Fibroblast of the aortic adventitia (primary cell): ENCODE measurements at regions not wholly inside any gene's neighbourhood (a gene's known extent, or its start where the extent isn't known, plus 50 kb on each side); places are given as distances from the start of the nearest gene placed in this dataset.

Experiments used
- DNase-seq: peaks from one replicate; pipeline ENCODE4 v3.0.0-alpha.2; 2010; ENCODE audit warnings: low read depth
- H3K4me3 ChIP-seq: 2 replicates; pipeline ENCODE4 v1.5.1; 2011; ENCODE audit warnings: low read depth, mild to moderate bottlenecking, control low read depth, low read length, moderate library complexity
- CTCF ChIP-seq: IDR thresholded peaks from 2 replicates; pipeline ENCODE4 v1.5.1; 2011; ENCODE audit warnings: mild to moderate bottlenecking, low read length, control low read depth, inconsistent platforms; ENCODE audit not compliant: insufficient read depth

- no peak for TF ChIP-seq CTCF
These were observed 1370.1 kb upstream of the RAG2 start for GRCh38 chr11:37968148-37968547.

GRCh38 chr11:37967635-37968034, 1369.6 kb upstream of the RAG2 start:
- no peak overlapping the region for H3K4me3 ChIP-seq
- no peak for DNase-seq
- no peak for TF ChIP-seq CTCF

More at GRCh38 chr11:37968148-37968547, 1370.1 kb upstream of the RAG2 start:
- no peak overlapping the region for H3K4me3 ChIP-seq
- no peak for DNase-seq

- DNase-seq: no peak
- no peak overlapping the region for H3K4me3 ChIP-seq
- TF ChIP-seq CTCF: no peak
These were observed 1365.4 kb upstream of the RAG2 start for GRCh38 chr11:37963440-37963839.

GRCh38 chr11:37957717-37958116, 1359.7 kb upstream of the RAG2 start:
- H3K4me3 ChIP-seq: no peak overlapping the region
- no peak for TF ChIP-seq CTCF
- DNase-seq: no peak

GRCh38 chr11:37951996-37952395, 1354.0 kb upstream of the RAG2 start:
- DNase-seq: no peak
- no peak for TF ChIP-seq CTCF
- no peak overlapping the region for H3K4me3 ChIP-seq

- H3K4me3 ChIP-seq: no peak overlapping the region
- no peak for TF ChIP-seq CTCF
- no peak for DNase-seq
These were observed 1350.2 kb upstream of the RAG2 start for GRCh38 chr11:37948258-37948657.

- no peak for DNase-seq
- TF ChIP-seq CTCF: no peak
These were observed 1349.8 kb upstream of the RAG2 start for GRCh38 chr11:37947821-37948220.

More at GRCh38 chr11:37947821-37948220, 1349.8 kb upstream of the RAG2 start:
- no peak overlapping the region for H3K4me3 ChIP-seq
